GM23248 (cell line): ENCODE measurements at regions not wholly inside any gene's neighbourhood (a gene's known extent, or its start where the extent isn't known, plus 50 kb on each side); places are given as distances from the start of the nearest gene placed in this dataset.

Experiments
- DNase-seq: peaks from one replicate; pipeline ENCODE4 v3.0.0-alpha.2; 2015
- H2AFZ ChIP-seq: fragments of 200-600 bp; sonication (generic); 2 replicates; pipeline ENCODE4 v1.6.1; 2016; ENCODE audit warnings: antibody characterized with exemption
- H3F3A ChIP-seq: fragments of 200-600 bp; sonication (generic); 2 replicates; pipeline ENCODE4 v1.6.1; 2016; ENCODE audit warnings: mild to moderate bottlenecking, antibody characterized with exemption, mixed run types; ENCODE audit not compliant: insufficient read depth
- H3K27ac ChIP-seq: fragments of 200-600 bp; sonication (generic); 2 replicates; pipeline ENCODE4 v1.5.1; 2016; ENCODE audit warnings: mild to moderate bottlenecking
- H3K27me3 ChIP-seq: fragments of 200-600 bp; sonication (generic); replicated peaks from 2 replicates; pipeline ENCODE4 v1.6.1; 2016; ENCODE audit warnings: mild to moderate bottlenecking; ENCODE audit not compliant: insufficient read depth
- H3K36me3 ChIP-seq: fragments of 200-600 bp; sonication (generic); 2 replicates; pipeline ENCODE4 v1.6.1; 2016; ENCODE audit warnings: low read depth, mild to moderate bottlenecking
- H3K4me1 ChIP-seq: fragments of 200-600 bp; sonication (generic); 2 replicates; pipeline ENCODE4 v1.6.1; 2016; ENCODE audit warnings: mild to moderate bottlenecking; ENCODE audit not compliant: insufficient read depth
- H3K4me2 ChIP-seq: fragments of 200-600 bp; sonication (generic); one replicate; pipeline ENCODE4 v1.6.1; 2016; ENCODE audit warnings: mild to moderate bottlenecking; ENCODE audit not compliant: unreplicated experiment
- H3K4me3 ChIP-seq: fragments of 200-600 bp; sonication (generic); 2 replicates; pipeline ENCODE4 v1.5.1; 2016; ENCODE audit warnings: mild to moderate bottlenecking
- H3K79me2 ChIP-seq: fragments of 200-600 bp; sonication (generic); 2 replicates; pipeline ENCODE4 v1.6.1; 2016; ENCODE audit warnings: mild to moderate bottlenecking; ENCODE audit not compliant: insufficient read depth
- H3K9ac ChIP-seq: fragments of 200-600 bp; sonication (generic); 2 replicates; pipeline ENCODE4 v1.6.1; 2016; ENCODE audit warnings: mild to moderate bottlenecking
- H3K9me2 ChIP-seq: fragments of 200-600 bp; sonication (generic); 2 replicates; pipeline ENCODE4 v1.6.1; 2016; ENCODE audit warnings: mixed run types, mild to moderate bottlenecking, moderate library complexity; ENCODE audit not compliant: insufficient read depth
- H3K9me3 ChIP-seq: fragments of 200-600 bp; sonication (generic); one replicate; pipeline ENCODE4 v1.6.1; 2017; ENCODE audit warnings: low read depth
- H4K20me1 ChIP-seq: fragments of 200-600 bp; sonication (generic); 2 replicates; pipeline ENCODE4 v1.6.0; 2016; ENCODE audit not compliant: insufficient read depth
- EZH2 ChIP-seq: fragments of 200-600 bp; sonication (generic); IDR thresholded peaks from 2 replicates; pipeline ENCODE4 v1.6.1; 2018; ENCODE audit warnings: antibody characterized with exemption, mild to moderate bottlenecking; ENCODE audit not compliant: insufficient read depth, poor library complexity, severe bottlenecking
- EZH2phosphoT487 ChIP-seq: fragments of 200-600 bp; sonication (generic); IDR thresholded peaks from 2 replicates; pipeline ENCODE4 v1.6.1; 2018; ENCODE audit warnings: antibody characterized with exemption, moderate library complexity, mild to moderate bottlenecking, low read depth; ENCODE audit not compliant: insufficient read depth
- WGBS, 2 experiments: methylation state at CpG; one replicate each; pipeline ENCODE4 v1.1.6; 2015 to 2017; ENCODE audit warnings: low lambda C conversion rate in 2 of 2, low coverage in 1 of 2; ENCODE audit errors: missing lambda C conversion rate in 2 of 2; 5-methylcytosine and 5-hydroxymethylcytosine counted together
- in situ Hi-C: fragments of 300-500 bp; cut with MboI; formaldehyde crosslinking; loops from 2 replicates; pipeline ENCODE4 v1.15.0; 2020

- Histone ChIP-seq H4K20me1 (no peaks in the 10 kb centered on the region), H3K4me1 (peaks cover 3% of the 10 kb centered on the region; the same call in 1 of the 2 replicates), H3K27ac (no peak overlapping the region), H3K27me3 (peaks cover 32% of the 10 kb centered on the region), H3K9me3 (peaks cover 4% of the 10 kb centered on the region), H3K9me2 (no peaks in the 10 kb centered on the region), H3K9ac (no peak overlapping the region), H3K4me2 (no peak overlapping the region), H2AFZ (no peak overlapping the region), H3K36me3 (no peaks in the 10 kb centered on the region), H3K79me2 (no peaks in the 10 kb centered on the region), H3K4me3 (no peak overlapping the region), H3F3A (peaks cover 5% of the 10 kb centered on the region; the same call in 1 of the 2 replicates)
- no peak for DNase-seq
- WGBS, 2 experiments = 62 to 65% methylated on average over 2 of the region's 2 CpGs
- no peak for TF ChIP-seq EZH2
- TF ChIP-seq EZH2phosphoT487 = no peak
- in situ Hi-C loops = no loop called here
Measured at GRCh38 chr3:184511741-184512140, 49.8 kb upstream of the EPHB3 start.
